ENCODE measurements at regions not wholly inside any gene's neighbourhood (a gene's known extent, or its start where the extent isn't known, plus 50 kb on each side); places are given as distances from the start of the nearest gene placed in this dataset.
"Not testable (repeated sequence)": the region's sequence is repeated elsewhere in the genome, so short reads cannot be mapped to it uniquely, and the experiment has no call there.

DNA sequence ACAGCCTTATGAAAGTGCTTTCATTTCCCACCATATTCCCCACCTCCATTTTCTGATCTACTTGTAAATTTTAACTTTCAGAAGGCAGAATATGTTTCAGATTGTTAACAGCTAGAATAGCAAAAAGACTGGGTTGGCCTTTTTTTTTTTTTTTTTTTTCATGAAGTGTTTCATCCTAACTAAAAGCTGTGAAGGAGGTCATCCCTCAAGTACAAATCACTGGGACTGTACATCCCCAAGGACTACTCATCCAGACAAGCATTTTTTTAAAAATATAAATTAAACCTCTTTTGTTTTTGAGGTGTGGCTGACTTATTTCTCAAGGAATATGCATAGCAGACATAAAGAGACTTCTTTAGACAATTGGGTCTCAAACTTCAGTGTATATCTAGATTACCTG is 542.1 kb upstream of the TUSC1 start:
- no peak for DNase-seq

DNA sequence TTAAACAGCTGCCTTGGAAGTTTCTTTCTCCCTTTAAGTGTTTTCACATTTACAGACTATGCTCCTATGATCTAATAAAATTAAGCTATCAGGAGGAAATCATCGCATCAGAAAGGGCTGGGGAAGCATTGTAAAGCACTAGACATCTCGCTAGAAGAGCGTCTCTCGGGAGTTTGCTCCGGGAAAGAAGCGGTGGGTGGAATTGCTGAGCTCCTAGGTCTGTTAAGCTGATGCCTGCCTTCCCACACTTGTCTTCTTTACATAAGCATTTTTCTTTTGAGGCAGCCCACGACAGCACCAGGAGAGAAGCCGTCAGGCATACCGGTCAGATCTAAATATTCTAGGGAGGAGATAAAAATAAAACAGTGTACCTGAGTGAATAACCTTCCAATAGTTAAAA is 541.7 kb upstream of the TUSC1 start:
- no peak for DNase-seq

DNA sequence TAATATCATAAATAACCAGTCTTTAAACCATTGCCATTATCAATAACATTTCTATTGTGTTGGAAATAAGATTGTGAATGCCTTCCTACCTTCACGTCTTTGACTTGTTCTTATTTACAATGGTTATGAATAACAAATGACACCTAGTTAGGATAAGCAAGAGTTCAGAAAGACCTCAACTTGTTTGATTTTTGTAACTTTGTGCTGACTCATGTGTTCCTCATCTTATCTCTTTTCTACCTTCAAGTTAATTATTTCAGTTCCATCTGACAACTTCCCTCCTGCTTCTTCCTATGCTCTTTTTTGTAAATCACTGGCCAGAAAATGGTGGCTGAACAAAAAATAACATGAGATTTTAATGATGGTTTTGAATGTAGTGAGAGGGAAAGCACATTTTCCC is 538.5 kb upstream of the TUSC1 start:
- DNase-seq: no peak

DNA sequence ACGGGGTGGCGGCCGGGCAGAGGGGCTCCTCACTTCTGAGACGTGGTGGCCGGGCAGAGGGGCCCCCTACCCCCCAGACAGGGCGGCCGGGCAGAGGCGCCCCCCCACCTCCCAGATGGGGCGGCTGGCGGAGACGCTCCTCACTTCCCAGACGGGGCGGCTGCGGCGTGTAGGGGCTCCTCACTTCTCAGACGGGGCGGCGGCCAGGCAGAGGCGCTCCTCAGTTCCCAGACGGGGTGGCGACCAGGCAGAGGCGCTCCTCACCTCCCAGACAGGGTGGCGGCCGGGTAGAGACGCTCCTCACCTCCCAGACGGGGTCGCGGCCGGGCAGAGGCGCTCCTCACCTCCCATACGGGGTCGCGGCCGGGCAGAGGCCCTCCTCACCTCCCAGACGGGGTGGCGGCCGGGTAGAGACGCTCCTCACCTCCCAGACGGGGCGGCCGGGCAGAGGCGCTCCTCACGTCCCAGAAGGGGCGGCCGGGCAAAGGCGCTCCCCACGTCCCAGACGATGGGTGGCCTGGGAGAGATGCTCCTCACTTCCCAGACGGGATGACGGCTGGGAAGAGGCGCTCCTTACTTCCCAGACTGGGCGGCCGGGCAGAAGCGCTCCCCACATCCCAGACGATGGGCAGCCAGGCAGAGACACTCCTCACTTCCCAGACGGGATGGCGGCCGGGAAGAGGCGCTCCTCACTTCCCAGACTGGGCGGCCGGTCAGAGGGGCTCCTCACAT is 536.6 kb upstream of the TUSC1 start:
- not testable (repeated sequence) for DNase-seq

DNA sequence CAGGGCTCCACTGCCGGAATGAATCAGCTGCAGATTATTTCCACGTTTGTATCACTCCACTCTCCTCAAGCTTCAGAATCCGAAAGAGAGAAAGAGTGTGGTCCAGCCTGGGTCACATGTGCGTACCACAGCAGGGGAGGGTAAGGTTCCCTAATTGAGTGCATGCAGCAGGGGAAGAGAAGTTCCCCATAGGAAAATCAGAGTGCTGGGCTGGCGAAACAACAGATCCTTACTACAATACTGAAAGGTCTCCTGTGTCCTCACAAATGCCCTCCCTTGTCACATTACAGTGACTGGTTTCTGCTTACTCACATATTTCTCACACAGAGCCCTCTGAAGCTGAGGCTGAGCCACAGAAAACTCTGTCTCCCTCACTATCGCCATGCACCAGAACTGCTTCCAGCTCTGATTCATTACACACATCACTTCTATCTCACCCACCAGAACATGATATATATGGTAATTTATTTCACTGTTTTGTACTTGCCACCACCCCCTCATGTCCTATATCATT is 532.2 kb upstream of the TUSC1 start:
- DNase-seq: no peak

DNA sequence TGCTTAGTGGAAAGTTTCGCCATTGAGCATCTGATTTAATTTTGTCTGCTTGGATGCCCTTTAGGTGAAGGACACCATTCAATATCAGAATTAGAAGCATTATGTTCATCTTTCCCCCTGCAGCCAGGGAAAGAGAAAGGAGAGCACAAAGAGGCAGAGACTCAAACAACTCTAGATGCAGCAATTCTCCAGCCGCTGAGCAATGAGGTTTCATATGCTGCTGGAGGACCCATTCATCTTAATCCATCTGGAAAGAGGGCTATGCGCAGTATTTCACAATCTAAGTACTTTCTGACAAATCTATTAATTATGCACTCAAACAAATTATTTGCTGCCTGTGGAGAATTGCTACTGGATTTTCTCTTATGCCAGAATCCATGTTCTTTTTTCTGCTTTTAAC is 527.0 kb upstream of the TUSC1 start:
- no peak for DNase-seq

DNA sequence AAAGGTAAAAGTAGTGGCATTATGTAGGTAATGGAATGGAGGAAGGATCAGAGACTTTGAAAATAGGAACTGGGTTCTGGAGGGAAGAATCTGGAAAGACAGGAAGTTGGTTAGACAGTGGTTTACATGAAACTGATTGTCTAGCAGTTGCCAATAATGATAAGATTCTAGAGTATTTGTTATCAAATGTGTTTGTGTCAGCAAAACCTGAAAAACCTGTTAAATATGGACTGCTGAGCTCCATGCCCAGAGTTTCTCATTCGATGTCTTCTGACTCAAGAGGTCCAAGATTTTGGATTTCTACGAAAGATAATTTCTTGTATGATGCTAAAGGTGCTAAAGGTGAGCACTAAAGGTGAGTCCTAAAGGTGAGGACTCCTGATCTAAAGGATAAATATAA is 515.0 kb upstream of the TUSC1 start:
- no peak for DNase-seq

DNA sequence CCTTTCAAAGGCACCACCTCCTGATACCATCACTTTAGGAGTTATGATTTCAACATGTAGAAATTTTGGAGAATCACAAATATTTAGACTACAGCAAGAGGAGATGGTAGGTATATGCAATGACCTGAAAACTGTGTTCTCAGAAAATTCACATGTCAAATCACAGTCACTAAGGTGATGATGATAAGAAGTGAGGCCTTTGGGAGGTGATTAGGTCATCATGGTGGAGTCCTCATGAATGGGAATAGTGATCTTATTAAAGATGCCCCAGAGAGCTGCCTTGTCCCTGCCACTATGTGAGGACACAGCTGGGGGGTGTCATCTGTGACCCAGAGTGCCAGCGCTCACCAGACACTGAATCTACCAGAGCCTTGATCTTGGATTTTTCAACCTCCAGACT is 513.5 kb upstream of the TUSC1 start:
- no peak for DNase-seq

DNA sequence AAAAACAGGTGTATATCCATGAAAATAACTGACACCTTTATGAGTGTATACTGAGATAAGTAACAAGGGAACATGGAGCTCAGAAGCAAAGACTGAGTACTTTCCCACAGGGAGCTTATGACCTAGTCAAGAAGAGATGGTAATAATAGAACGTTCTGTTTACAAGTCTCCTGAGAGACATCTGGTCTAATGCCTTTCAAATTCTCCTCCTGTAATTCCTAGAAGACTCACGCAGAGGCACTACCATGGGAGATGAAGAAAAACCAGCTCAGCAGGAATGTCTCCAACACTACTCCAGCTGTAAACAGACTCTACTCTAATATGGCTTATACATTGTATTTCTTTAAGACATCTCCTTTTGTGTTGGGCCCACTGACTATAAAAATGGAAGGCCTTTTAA is 503.6 kb upstream of the TUSC1 start:
- no peak for DNase-seq

DNA sequence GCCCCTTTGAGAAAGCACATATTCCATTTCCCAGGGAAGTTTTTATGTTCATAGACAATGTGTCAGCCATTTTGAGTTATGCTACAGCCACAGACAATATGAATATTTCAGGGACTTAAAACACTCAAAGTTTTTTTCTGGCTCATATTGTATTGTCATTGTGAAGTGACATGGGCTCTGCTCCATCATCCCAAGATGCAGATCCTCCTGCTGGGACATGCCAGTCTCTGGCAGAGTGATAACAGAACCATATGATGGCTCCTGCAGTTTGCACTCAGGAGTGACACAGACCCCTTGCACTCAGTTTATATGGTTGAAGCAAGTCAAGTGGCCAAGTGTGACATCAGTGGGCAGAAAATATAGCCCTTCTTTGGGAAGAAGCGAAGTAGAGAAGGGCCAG is 498.4 kb upstream of the TUSC1 start:
- no peak for DNase-seq

DNA sequence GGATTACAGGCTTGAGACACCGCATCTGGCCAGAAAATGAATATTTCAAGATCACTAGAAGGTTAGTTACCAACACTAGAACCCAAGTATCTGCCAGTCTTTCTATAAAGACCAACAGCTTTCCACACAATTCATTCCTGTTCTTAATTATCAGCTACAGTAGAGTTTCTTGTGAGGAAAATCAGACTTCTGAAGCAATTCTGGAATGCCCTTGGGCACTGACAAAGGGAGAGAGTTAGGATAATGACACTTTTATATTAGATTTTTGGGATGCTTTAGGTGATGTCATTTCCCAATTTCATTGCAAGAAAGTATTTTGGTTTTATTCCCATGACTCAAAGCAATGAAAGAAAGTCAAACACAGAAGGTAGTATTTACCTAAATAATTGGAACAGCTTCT is 497.0 kb upstream of the TUSC1 start:
- no peak for DNase-seq

DNA sequence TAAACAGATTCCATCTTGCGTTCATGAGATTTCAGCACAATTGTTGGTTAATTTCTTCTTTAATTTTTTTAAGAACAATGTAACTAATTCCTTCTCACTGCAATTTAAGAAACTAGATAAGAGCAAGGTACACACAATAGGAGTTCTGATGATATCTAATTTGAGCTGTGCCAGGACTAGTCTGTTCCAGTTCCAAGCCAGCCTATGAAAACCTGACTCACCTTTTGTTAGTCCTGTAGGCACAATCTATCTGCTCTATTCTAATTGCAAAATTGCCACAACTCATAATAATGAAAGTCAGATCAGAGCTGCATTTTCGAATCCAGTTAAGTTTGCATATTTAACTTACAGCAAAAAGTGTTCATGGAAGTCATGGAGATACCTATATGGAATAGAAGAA is 494.1 kb upstream of the TUSC1 start:
- no peak for DNase-seq

DNA sequence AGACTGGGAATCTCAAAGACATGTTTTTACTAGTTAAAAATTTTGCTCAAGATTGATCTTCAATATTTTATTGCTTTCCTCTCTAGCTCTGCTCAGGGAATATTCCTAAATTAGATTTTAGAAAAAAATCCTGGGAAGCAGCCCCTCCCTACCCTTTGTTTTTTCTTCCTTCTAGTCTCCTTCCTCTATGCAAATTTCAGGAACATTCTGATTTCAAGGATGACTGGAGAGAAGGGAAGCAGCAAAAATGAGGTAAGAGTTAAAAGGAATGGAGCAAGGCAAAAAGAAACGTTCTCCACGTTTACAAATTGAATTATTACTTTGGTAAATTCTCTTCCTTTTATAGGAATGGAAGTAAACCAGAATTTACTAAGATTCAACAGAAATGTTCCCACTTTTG is 493.4 kb upstream of the TUSC1 start:
- DNase-seq: no peak

DNA sequence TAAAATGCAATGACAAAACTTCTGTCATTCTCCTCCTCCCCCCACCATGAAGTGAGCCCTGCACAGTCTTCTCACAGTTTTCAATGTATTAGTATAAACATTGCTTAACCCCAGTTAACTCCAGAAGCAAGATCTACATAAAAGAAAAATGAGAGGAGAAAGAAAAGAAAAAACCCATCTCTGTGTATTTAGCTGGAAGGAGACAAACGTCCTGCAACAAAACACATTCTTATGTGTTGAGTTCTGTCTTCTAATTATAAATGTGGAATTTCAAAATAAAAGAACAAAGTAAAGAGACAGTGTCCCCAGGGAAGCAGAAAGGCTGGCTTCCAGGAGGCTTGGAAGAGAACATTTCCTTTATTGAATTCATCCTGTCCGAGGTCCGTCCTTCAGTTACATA is 491.9 kb upstream of the TUSC1 start:
- DNase-seq: no peak

DNA sequence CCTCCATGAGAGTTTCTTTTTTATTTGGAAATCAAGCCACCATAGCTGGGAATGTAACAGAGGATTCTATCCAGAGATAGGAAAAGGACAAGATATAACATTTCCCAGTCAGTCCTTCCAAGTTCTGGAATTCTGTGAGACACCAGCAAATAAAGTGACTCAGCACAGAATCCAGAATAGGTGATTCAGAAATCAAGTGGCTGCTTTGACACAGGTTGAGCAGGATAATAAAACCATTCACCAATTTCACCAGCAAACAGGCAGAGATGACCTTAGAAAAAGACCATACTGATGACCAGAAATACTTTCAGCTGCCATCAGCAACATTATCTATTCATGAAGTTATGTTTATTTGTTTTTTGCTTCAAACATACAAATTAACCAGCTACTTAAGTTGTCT is 491.5 kb upstream of the TUSC1 start:
- DNase-seq: no peak

DNA sequence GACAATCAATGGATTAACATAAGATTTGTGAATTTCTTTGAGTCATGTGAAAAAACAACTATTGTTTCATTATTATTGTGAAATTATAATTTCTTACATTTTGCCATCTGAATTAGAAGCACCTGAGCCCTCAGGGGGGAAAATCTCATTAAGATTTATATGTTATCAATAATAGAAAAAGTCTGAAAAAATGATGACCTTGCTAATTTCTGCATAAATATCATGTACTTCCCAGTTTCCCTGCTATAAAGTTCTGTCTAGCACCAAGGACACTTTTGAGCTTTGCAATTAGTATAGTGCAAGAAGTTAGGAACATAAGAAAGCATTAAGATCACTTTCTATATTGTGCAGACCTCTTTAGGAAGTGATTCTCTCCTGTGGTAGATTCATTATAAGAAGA is 488.3 kb upstream of the TUSC1 start:
- DNase-seq: no peak

DNA sequence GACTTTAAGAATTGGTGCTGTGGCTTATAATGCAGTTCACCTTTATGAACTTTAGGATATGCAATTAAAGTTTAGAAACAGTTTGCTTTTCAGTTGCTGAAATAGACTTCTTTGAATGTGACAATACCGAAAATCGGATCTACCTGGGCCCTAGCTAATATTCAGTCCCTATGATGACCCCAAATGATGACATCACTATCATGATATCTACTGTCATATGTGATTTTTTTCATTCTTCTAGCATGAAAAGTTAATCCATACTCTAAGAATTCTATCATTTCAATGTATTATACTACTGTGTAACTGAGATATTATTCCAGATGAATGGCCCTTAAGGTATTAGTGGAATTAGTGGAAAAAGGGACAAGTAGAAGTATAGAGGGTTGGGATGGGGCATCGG is 487.2 kb upstream of the TUSC1 start:
- DNase-seq: no peak

DNA sequence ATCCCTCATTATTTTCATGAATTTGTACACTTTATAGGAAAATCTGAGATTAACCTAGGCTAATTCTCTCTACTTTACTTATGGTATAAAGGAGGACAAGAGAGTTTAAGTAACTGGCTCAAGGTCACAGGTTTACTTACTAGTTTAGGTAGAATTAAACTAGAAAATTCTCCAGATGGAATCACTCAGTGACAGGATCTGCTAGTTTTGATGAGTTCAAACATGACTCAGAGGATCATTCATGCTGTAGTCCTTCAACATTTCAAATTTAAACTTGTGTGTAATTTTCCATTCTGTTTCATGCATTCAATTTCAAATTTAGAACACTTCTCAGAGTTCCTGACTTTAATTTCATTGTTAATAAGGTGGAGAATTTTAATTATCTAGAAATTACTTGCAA is 485.7 kb upstream of the TUSC1 start:
- DNase-seq: no peak

DNA sequence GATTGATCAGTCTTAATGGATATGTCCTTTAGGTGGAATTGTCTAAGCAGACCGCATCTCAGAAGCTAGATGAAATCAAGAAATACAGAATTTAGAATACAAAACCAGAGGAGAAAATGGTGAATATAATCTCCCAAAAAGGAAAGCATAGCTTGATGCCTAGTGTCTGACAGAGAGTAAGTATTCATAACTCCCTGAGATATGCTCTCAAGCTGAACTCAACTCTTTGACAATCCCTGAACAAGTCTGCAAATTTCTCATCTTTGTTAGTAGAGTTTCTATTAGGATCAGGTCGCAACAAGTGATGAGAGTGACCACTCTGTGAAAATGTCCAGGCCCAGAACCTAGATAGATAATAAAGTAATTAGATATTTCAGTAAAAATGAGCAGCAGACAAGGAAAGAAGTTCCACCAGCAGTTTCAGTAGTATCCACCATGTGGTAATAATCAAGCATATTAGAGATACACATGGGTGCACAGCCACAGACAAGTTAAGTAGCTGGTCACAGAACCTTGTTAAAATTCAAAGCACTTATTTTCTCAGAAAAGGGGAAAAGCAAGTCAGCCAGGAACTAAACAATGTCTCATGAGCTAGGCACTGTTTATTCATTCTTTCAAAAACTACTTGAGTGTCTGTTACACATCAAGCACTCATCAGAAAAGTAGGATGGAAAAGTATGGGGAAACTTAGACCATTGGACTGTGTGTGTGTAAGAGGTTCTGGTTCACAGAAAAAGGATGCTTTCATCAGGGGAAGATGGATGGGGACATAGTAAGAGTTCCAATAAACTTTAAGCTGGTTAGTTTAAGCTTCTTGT is 481.5 kb upstream of the TUSC1 start:
- no peak for DNase-seq

DNA sequence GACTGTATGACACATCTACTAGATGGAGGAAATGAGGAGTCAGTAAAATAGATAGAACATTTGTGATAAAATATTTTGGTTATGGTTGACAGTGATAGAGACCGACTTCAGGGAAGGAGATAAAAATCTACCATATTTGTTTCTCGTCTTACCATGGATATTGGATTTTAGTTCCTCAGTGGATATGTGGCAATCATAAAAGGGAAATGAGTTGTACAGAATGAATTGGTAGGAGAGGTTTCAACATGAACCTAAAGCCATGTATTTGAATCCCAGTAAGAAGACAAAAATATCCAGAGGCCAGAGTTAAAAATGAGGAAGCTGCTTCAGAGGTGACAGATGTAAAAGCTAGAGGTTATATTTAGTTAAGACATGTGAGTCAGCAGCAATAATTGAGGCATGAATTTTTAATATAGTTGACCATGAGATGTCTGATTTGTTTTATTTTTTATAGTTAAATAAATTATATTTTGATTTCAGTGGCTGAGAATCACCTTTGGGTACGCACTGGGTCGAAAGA is 480.4 kb upstream of the TUSC1 start:
- DNase-seq: no peak

DNA sequence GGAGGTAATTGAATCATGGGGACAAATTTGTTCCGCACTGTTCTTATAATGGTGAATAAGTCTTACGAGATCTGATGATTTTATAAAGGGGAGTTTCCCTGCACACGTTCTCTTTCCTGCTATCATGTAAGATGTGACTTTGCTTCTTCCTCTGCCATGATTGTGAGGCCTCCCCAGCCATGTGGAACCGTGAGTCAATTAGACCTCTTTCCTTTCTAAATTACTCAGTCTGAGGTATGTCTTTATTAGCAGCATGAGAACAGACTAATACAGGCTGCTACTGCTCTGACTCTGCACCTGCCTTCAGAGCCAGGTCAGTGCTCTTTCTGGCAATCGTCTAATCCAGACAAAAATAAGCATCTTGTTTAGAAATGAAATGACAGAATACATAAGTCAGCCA is 479.2 kb upstream of the TUSC1 start:
- DNase-seq: no peak

DNA sequence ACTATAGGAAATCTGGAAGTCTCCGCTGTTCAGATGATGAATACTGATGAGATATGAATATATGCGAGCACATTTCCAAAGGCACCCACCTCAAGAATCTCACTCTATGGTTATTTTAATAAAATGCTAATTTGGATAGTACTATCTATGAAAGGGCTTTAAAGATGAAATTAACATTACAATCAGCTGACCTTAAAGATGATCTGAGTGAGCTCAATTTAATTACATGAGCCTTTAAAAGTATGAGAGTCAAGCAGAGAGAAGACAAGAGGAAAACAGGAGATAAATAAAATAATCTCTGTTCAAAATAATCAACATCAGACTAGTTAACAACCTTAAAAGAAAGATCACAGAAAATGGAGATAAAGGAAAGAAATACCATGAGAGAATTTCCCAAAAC is 474.1 kb upstream of the TUSC1 start:
- DNase-seq: no peak

DNA sequence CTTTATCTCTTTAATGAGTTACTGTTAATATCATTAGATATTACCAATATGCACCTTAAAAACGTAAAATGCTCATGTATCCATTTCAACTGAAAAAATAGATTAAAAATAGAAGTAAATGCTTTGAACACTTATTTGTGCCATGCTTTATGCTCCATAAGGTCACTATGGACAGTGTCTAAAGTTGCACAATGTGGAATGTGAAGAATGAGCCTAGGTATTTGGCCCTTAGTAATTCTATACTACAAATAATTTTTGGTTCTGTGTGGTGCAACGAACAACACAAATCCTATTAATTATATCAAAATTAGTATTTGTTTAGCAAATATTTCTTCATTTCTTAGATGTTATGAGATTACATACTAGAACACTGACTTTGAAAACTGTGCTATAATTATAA is 469.9 kb upstream of the TUSC1 start:
- no peak for DNase-seq

DNA sequence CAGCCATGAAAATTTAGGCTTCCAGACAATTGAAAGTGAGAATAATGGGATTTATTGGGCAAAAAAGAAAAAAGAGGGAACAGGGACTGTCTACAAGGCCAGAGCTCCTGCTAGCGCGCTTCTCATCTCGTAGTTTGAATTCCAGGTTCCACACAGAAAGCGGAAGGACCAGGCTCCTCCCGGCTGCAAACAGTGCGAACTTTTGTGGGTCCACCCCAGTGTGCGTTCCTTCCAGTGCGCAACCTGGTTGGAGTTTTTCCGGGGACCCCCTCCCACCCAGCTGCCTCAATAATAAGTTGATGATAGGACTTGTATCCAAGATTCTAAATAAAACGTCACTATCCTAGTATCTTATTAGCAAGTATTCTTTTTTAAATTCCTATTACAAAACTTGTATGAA is 467.7 kb upstream of the TUSC1 start:
- DNase-seq: no peak
